Stimulated activated CD4-positive, alpha-beta T cell treated with anti-CD3 and anti-CD28 coated beads, Interleukin-1b, Interleukin-23, amount 100 ng/mL, for 1 hour (primary cell): ENCODE measurements at regions not wholly inside any gene's neighbourhood (a gene's known extent, or its start where the extent isn't known, plus 50 kb on each side); places are given as distances from the start of the nearest gene placed in this dataset.
"Not testable (repeated sequence)": the region's sequence is repeated elsewhere in the genome, so short reads cannot be mapped to it uniquely, and the experiment has no call there.

Experiments used
- DNase-seq, 2 donors: peaks; one replicate each; pipeline ENCODE4 v3.0.0-alpha.2; 2020; ENCODE audit warnings: low read depth in 2 of 2

- no peak for DNase-seq
Measured at GRCh38 chr15:91414124-91414523, 314.1 kb downstream of the SV2B start.

GRCh38 chr15:91415258-91415657 is 315.2 kb downstream of the SV2B start:
- DNase-seq, result not testable (repeated sequence)

- no peak for DNase-seq
Measured at GRCh38 chr15:91420689-91421088, 320.6 kb downstream of the SV2B start.

- no peak for DNase-seq
Measured at GRCh38 chr15:91422797-91423196, 322.7 kb downstream of the SV2B start.

- DNase-seq, result no peak
Measured at GRCh38 chr15:91424001-91424400, 323.9 kb downstream of the SV2B start.

GRCh38 chr15:91426412-91426811 is 326.4 kb downstream of the SV2B start:
- DNase-seq, result no peak

- no peak for DNase-seq
Measured at GRCh38 chr15:91429973-91430372, 329.9 kb downstream of the SV2B start.

- no peak for DNase-seq
Measured at GRCh38 chr15:91431041-91431715, 331.1 kb downstream of the SV2B start.

GRCh38 chr15:91435113-91435512 is 335.1 kb downstream of the SV2B start:
- no peak for DNase-seq

- no peak for DNase-seq
Measured at GRCh38 chr15:91444656-91445055, 344.6 kb downstream of the SV2B start.

GRCh38 chr15:91445695-91446228 is 345.7 kb downstream of the SV2B start:
- no peak for DNase-seq

GRCh38 chr15:91447991-91448644 is 348.1 kb downstream of the SV2B start:
- DNase-seq, result no peak

- DNase-seq, result not testable (repeated sequence)
Measured at GRCh38 chr15:91453376-91453775, 353.3 kb downstream of the SV2B start.

GRCh38 chr15:91456251-91456718 is 356.2 kb downstream of the SV2B start:
- DNase-seq, result no peak

- DNase-seq, result no peak
Measured at GRCh38 chr15:91456921-91457320, 356.9 kb downstream of the SV2B start.

GRCh38 chr15:91461377-91461776 is 361.3 kb downstream of the SV2B start:
- no peak for DNase-seq

GRCh38 chr15:91465086-91465485 is 365.0 kb downstream of the SV2B start:
- DNase-seq, result no peak

- no peak for DNase-seq
Measured at GRCh38 chr15:91465696-91466095, 365.6 kb downstream of the SV2B start.

- DNase-seq, result no peak
Measured at GRCh38 chr15:91468871-91469580, 369.0 kb downstream of the SV2B start.

- peak in 1 of 2 donors; percentile 28 for DNase-seq
Measured at GRCh38 chr15:91469632-91470567, 369.8 kb downstream of the SV2B start.

- no peak for DNase-seq
Measured at GRCh38 chr15:91471468-91471867, 371.4 kb downstream of the SV2B start.
